HCEC 1CT (cell line): ENCODE measurements at regions not wholly inside any gene's neighbourhood (a gene's known extent, or its start where the extent isn't known, plus 50 kb on each side); places are given as distances from the start of the nearest gene placed in this dataset.

Experiments used
- DNase-seq: peaks from one replicate; pipeline ENCODE4 v3.0.0-alpha.2; 2017

DNA sequence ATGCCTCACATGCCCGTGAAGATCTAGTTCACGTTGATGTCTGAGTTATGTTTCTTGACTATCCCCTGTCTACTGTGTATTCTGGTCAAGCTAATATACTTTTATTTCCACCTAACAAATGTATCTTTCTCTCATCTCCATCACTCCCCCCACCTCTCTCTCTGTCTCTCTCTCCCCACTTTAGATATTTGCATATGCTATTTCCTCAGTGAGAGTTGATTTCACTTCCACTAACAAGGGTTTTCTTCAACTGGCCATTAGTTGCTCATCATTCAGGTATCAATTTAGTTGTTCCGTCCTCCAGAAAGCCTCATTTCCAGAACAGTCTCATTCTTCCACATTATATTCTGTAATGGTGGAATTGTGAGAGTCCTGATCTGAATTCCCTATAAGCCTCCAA, 1777.8 kb upstream of the TENM3 start:
- no peak for DNase-seq

DNA sequence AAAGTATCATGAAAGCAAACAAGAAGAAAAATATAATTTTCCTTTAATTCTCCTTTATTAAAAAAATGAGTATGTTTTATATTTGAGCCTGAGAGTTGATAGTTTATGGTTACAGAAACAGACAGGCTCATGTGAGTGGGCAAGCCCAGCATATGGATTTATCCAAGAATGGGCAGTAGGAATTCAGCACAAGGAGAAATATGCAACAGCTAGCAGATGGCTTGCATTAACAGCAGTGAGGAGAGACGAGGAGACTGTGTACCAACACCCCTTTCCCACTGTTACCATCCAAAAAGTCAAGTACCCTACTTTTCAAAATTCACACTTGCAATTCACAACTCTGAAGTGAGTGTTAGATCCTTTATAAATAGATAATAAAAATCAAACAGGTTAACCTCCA, 1760.2 kb upstream of the TENM3 start:
- DNase-seq, result no peak

GRCh38 chr4:180485407-180485806, 1757.8 kb upstream of the TENM3 start:
- no peak for DNase-seq

GRCh38 chr4:180486342-180486741, 1756.9 kb upstream of the TENM3 start:
- DNase-seq, result no peak

DNA sequence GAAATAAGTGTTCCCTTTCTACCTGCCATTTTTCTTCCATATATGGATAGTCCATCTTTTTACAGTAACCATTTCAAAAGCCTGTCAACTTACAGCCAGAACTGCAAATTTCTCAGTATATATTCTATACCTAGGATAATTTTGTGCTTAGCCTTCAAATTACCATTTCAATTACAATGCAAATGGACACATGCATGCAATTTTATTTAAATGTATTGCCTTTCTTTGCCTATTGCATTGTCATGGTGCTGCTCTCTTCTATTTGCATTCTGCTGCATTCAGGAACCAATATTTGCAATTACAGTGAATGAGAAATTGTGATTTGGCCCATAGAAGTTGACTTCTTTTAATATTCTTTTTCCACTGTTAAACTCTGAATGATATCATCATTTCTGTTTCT, 1753.4 kb upstream of the TENM3 start:
- no peak for DNase-seq

GRCh38 chr4:180491210-180491609, 1752.0 kb upstream of the TENM3 start:
- no peak for DNase-seq

- DNase-seq, result no peak
These were observed 1749.9 kb upstream of the TENM3 start for GRCh38 chr4:180493299-180493698.

- no peak for DNase-seq
These were observed 1743.0 kb upstream of the TENM3 start for GRCh38 chr4:180500154-180500553.

DNA sequence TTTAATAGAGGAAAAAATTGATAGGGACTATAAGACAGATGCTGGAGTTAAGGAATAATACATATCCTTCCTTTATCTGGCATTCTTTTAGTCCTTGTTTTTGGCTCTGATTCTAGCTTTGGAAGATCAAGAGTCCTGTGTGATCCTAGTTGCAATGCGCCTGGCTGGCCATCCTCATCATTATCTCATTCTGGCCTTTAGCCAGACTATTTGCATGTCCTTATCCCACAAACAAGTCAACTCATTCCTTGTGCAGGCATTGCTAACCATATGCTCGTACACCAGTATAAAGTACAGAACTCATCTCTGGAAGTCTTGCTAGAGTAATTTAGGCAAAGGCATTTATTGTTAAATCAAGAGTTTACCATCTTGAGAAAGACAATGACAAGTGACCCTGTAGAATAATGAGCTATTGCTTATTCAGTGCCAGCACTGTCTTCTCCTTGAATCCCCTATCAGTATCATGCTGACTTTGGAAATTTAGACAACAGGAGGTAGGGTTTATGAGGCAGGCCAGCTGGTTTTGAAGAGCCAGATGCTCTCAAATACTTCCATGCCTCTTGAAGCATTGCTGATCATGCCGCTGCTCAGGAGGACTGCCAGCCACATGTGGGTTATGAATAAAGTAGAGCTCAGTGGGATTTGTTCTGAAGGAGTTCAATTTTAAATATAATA, 1730.3 kb upstream of the TENM3 start:
- no peak for DNase-seq

- DNase-seq, result no peak
These were observed 1724.3 kb upstream of the TENM3 start for GRCh38 chr4:180518906-180519305.

GRCh38 chr4:180521181-180521580, 1722.0 kb upstream of the TENM3 start:
- no peak for DNase-seq

- DNase-seq, result no peak
These were observed 1717.6 kb upstream of the TENM3 start for GRCh38 chr4:180525523-180526077.

- no peak for DNase-seq
These were observed 1715.2 kb upstream of the TENM3 start for GRCh38 chr4:180528003-180528402.

GRCh38 chr4:180530787-180531186, 1712.4 kb upstream of the TENM3 start:
- no peak for DNase-seq

DNA sequence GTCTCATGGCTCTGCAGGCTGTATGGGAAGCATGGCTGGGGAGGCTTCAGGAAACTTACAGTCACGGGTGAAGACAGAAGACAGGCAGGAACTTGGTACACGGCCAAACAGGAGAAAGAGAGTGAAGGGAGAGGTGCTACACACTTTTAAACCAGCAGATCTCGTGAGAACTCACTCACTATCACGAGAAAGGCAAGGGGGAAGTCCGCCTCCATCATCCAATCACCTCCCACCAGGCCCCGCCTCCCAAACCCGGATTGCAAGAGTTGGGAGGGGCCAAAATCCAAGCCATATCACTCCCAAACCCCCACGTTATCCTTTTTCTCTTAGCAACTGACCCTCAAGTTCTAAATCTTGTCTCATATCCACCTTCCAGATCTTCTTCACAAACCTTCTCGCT, 1710.5 kb upstream of the TENM3 start:
- DNase-seq, result no peak

- no peak for DNase-seq
These were observed 1704.7 kb upstream of the TENM3 start for GRCh38 chr4:180538384-180539057.

DNA sequence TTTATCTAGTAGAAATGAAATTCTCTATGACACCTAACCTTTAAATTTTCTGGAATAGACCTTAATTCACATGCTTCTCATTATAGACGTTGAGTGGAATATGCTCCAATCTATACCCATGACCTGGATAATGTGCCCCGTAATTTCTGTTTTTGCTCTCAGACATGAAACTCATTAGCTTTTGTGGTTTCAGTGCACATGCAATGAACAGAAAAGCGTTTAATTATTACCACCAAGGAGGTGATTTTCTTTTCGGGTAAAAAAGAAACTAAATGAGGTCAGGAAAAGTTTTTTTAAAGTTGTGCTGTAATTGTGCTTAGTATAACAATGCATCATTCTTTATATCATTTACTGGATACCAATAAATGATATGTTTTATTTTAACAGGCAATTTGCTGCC, 1703.9 kb upstream of the TENM3 start:
- no peak for DNase-seq

GRCh38 chr4:180541678-180542077, 1701.5 kb upstream of the TENM3 start:
- DNase-seq, result no peak

DNA sequence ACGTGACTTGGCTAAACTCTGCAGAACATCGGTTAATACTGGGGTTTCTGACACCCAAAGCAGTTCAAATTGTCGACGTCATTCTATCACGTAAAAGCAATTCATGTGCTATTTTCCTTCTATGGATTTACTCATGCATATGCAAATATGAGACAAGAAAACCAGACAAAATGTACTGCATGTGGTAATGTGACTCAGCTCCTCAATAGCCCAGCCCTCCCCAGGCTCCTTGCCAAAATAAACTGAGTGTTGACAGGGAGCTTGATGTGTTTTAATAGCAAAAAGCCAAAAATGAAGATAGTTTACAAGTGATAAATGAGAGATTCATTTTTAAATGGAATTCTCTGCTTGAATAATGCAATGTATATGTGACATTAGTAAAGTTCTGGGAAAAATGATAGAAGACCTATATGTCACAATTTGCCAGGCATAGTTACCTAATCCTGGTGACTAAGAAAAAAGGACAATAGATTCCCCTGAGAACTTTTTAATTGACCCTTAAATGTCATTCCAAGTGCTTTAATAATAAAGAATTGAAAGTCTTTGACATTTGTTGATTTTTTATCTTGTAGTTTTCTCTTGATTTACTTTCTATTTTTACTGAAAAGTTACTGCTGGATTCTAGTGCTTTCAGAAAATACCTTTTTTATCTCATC, 1700.6 kb upstream of the TENM3 start:
- no peak for DNase-seq

GRCh38 chr4:180550106-180550505, 1693.1 kb upstream of the TENM3 start:
- DNase-seq, result no peak

DNA sequence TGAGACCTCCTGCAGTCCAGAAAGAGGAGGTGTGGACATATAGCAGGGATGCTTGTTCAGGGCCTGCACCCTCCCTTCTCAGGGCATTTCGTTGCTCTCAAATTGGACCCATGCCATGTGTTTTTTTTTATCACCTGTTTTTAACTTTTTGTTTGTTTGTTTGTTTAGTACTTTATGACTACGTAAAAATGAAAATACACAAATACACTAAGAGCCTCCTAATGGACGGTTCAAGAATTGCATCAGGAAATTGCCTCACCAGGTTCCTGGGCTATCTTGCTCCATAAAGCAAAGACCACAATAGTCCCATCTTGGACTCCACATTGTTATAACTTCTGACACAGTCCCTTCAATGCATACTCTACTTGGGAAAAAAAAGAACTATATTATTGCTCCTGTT, 1685.9 kb upstream of the TENM3 start:
- DNase-seq, result no peak

DNA sequence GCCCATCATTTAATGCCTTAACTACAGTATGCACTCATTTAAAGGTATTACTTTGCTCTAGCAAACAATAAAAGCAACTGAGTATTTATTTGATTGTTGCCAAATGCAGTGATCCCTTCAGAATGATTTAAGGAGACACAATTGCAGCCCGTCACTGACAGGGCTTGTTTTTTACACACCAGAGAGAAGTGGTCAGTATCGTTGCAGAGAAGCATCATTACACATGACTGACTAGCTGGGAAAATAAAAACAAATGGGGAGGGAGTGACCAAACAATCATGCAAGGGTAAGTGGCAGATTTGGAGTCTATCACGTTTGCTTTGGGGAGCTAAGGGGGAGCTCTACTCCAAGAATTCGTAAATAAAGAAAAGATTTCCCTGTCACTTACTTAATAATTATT, 1685.3 kb upstream of the TENM3 start:
- no peak for DNase-seq

DNA sequence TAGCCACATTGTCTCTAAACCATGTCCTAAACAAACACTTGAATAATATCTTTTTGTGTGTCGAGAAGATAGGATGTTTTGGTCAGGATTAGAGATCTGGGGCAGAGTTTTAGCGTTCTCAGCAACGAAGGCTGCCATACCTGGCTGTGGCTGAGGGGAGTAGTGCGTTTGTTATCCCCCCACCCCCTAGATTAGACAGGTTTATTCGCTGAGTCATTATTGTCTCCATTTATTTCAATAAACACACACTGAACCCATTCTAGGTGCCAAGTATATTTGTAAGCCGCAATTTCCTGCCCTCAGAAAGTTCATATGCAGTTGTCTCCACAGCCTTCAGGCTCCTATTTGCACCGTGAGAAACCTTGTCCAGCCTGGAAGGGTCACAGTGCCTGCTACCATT, 1684.8 kb upstream of the TENM3 start:
- no peak for DNase-seq

DNA sequence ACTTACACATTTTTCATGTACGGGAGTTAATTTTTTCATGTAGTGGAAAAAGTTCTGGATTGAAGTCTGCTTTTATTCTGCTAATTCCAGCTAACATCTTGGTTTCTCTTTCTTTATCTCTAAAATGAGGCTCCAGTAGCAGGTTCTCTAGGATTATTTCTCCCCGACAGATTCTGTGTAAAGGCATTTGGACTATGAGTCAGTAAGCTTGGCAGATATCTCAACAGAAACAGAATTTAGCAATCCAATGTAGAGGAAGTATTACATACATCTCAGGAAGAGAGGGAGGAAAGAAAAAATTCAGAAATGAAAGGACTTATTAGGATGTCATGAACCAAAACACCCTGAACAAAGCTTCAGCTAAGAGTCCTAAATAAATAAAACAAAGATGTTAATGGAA, 1682.3 kb upstream of the TENM3 start:
- DNase-seq, result no peak
